H1 (cell line): ENCODE measurements at regions not wholly inside any gene's neighbourhood (a gene's known extent, or its start where the extent isn't known, plus 50 kb on each side); places are given as distances from the start of the nearest gene placed in this dataset.

Experiments used
- CTCF ChIA-PET: fragments of 300-600 bp; sonication (Branson Sonifier 250); formaldehyde crosslinking; loops from one replicate; lab custom pipeline; 2021; ENCODE audit not compliant: partially characterized antibody; lab: Charles Lee
- POLR2A ChIA-PET: fragments of 300-600 bp; sonication (Branson Sonifier 250); formaldehyde crosslinking; loops from one replicate; lab custom pipeline; 2021; ENCODE audit warnings: inconsistent platforms; ENCODE audit not compliant: partially characterized antibody; lab: Charles Lee
- DNase-seq, 2 experiments: peaks; one replicate each; pipeline versions ENCODE4 v3.0.0 to v3.0.0-alpha.2; 2010 to 2022; ENCODE audit warnings: low spot score in 2 of 2, low read depth in 1 of 2, mixed read lengths in 1 of 2
- FAIRE-seq: peaks from 2 replicates; lab custom pipeline; 2011; peaks lifted over from hg19 to GRCh38; lab: Jason Lieb, UNC
- H2AFZ ChIP-seq: 2 replicates; pipeline ENCODE4 v1.8.1; 2012; ENCODE audit warnings: low read length, inconsistent platforms
- H2AK5ac ChIP-seq: 2 replicates; pipeline ENCODE4 v1.6.1; 2013; ENCODE audit warnings: low read depth, low read length
- H2BK120ac ChIP-seq: replicated peaks from 2 replicates; pipeline ENCODE3; 2013; ENCODE audit warnings: low read depth, low read length, inconsistent platforms
- H2BK12ac ChIP-seq: 2 replicates; pipeline ENCODE4 v1.6.1; 2013; ENCODE audit warnings: low read depth, low read length
- H2BK15ac ChIP-seq: 2 replicates; pipeline ENCODE4 v1.6.1; 2013; ENCODE audit warnings: low read length
- H2BK20ac ChIP-seq: 2 replicates; pipeline ENCODE4 v1.6.1; 2013; ENCODE audit warnings: low read length
- H2BK5ac ChIP-seq: 2 replicates; pipeline ENCODE4 v1.6.1; 2013; ENCODE audit warnings: low read depth, low read length
- H3K14ac ChIP-seq: 2 replicates; pipeline ENCODE4 v1.6.1; 2013; ENCODE audit warnings: inconsistent platforms; ENCODE audit not compliant: insufficient read length
- H3K18ac ChIP-seq: 2 replicates; pipeline ENCODE4 v1.6.1; 2013; ENCODE audit warnings: low read length; ENCODE audit errors: extremely low read depth
- H3K23ac ChIP-seq: 2 replicates; pipeline ENCODE4 v1.6.1; 2013; ENCODE audit warnings: inconsistent platforms; ENCODE audit not compliant: insufficient read length
- H3K23me2 ChIP-seq: 2 replicates; pipeline ENCODE4 v1.6.1; 2013; ENCODE audit warnings: low read depth, low read length
- H3K27ac ChIP-seq: 2 replicates; pipeline ENCODE4 v1.6.1; 2011; ENCODE audit warnings: low read depth, low read length, inconsistent platforms
- H3K27me3 ChIP-seq, 4 experiments: replicated peaks in 1 of 4; 1 replicate in 1 of 4; 2 replicates in 3 of 4; pipeline versions ENCODE4 v1.6.1 to v1.8.1; 2011 to 2013; ENCODE audit warnings: low read length in 3 of 4, mild to moderate bottlenecking in 3 of 4, inconsistent platforms in 2 of 4, mixed read lengths in 2 of 4, moderate library complexity in 1 of 4; ENCODE audit not compliant: control insufficient read depth in 3 of 4, insufficient read depth in 3 of 4; ENCODE audit errors: extremely low read depth in 1 of 4
- H3K36me3 ChIP-seq, 4 experiments: 2 replicates each; pipeline versions ENCODE4 v1.6.1 to v1.8.1; 2011 to 2013; ENCODE audit warnings: mild to moderate bottlenecking in 4 of 4, low read length in 3 of 4, moderate library complexity in 2 of 4, control low read depth in 1 of 4, inconsistent platforms in 1 of 4; ENCODE audit not compliant: insufficient read depth in 4 of 4, control insufficient read depth in 2 of 4
- H3K4ac ChIP-seq: replicated peaks from 2 replicates; pipeline ENCODE3; 2013; ENCODE audit warnings: low read length, low read depth, mixed read lengths, inconsistent platforms; ENCODE audit not compliant: insufficient read length
- H3K4me1 ChIP-seq, 4 experiments: replicated peaks in 1 of 4; 1 replicate in 1 of 4; 2 replicates in 3 of 4; pipeline versions ENCODE4 v1.6.1 to v1.8.1; 2011 to 2013; ENCODE audit warnings: low read length in 3 of 4, inconsistent platforms in 2 of 4, mixed read lengths in 1 of 4; ENCODE audit not compliant: insufficient read depth in 4 of 4, control insufficient read depth in 3 of 4
- H3K4me2 ChIP-seq, 2 experiments: 2 replicates each; pipeline versions ENCODE4 v1.6.1 to v1.8.1; 2011 to 2013; ENCODE audit warnings: low read depth in 2 of 2, low read length in 2 of 2, control low read depth in 1 of 2, inconsistent platforms in 1 of 2, mild to moderate bottlenecking in 1 of 2; ENCODE audit not compliant: insufficient read depth in 1 of 2
- H3K4me3 ChIP-seq, 4 experiments: fragments of 200-600, 300-600 bp in 1 of 4; sonication (generic), shearing (Covaris generic), sonication (Bioruptor Twin) in 1 of 4; 2 replicates each; pipeline versions ENCODE4 v1.5.1 to v1.8.1; 2011 to 2016; ENCODE audit warnings: low read length in 4 of 4, low read depth in 3 of 4, control low read depth in 2 of 4, inconsistent platforms in 2 of 4, mild to moderate bottlenecking in 2 of 4, mixed read lengths in 1 of 4, moderate library complexity in 1 of 4; ENCODE audit not compliant: insufficient read depth in 2 of 4; ENCODE audit errors: extremely low read depth in 1 of 4
- H3K56ac ChIP-seq: replicated peaks from 2 replicates; pipeline ENCODE3; 2013; ENCODE audit warnings: low read depth, mild to moderate bottlenecking, mixed read lengths, low read length, inconsistent platforms; ENCODE audit not compliant: insufficient read length
- H3K79me1 ChIP-seq: 2 replicates; pipeline ENCODE4 v1.6.1; 2013; ENCODE audit warnings: low read depth, low read length, control low read depth
- H3K79me2 ChIP-seq, 2 experiments: 2 replicates each; pipeline versions ENCODE4 v1.6.1 to v1.8.1; 2012 to 2013; ENCODE audit warnings: low read length in 2 of 2, mild to moderate bottlenecking in 2 of 2, inconsistent platforms in 1 of 2; ENCODE audit not compliant: insufficient read depth in 2 of 2, control insufficient read depth in 1 of 2
- H3K9ac ChIP-seq, 4 experiments: replicated peaks in 1 of 4; 1 replicate in 1 of 4; 2 replicates in 3 of 4; pipeline versions ENCODE4 v1.6.1 to v1.8.1; 2011 to 2013; ENCODE audit warnings: low read depth in 3 of 4, low read length in 3 of 4, control low read depth in 2 of 4, mild to moderate bottlenecking in 2 of 4, moderate library complexity in 2 of 4, inconsistent platforms in 1 of 4; ENCODE audit errors: extremely low read depth in 1 of 4
- H3K9me3 ChIP-seq, 2 experiments: 2 replicates each; pipeline versions ENCODE4 v1.6.1 to v1.8.1; 2012 to 2013; ENCODE audit warnings: mild to moderate bottlenecking in 2 of 2, moderate library complexity in 2 of 2, control low read depth in 1 of 2, inconsistent platforms in 1 of 2, low read depth in 1 of 2, low read length in 1 of 2, mixed read lengths in 1 of 2; ENCODE audit not compliant: insufficient read depth in 2 of 2
- H4K20me1 ChIP-seq, 2 experiments: replicated peaks in 1 of 2; 2 replicates each; pipeline versions ENCODE3 to v1.8.1; 2011 to 2013; ENCODE audit warnings: inconsistent platforms in 2 of 2, low read length in 2 of 2, mild to moderate bottlenecking in 1 of 2; ENCODE audit not compliant: insufficient read depth in 2 of 2, control insufficient read depth in 1 of 2
- H4K5ac ChIP-seq: 2 replicates; pipeline ENCODE4 v1.6.1; 2013; ENCODE audit warnings: low read length, low read depth, mixed read lengths, inconsistent platforms; ENCODE audit not compliant: insufficient read length
- H4K8ac ChIP-seq: 2 replicates; pipeline ENCODE4 v1.8.0; 2013; ENCODE audit warnings: mild to moderate bottlenecking, moderate library complexity, low read length, inconsistent platforms; ENCODE audit not compliant: insufficient read depth; ENCODE audit errors: extremely low read depth
- H4K91ac ChIP-seq: replicated peaks from 2 replicates; pipeline ENCODE3; 2013; ENCODE audit warnings: low read length, mixed read lengths, inconsistent platforms; ENCODE audit not compliant: insufficient read length
- ATF2 ChIP-seq: IDR thresholded peaks from 2 replicates; pipeline ENCODE4 v1.6.1; 2012; ENCODE audit warnings: low read length, inconsistent platforms
- ATF3 ChIP-seq: IDR thresholded peaks from 2 replicates; pipeline ENCODE4 v1.6.1; 2011; ENCODE audit warnings: low read depth, mild to moderate bottlenecking, low read length; ENCODE audit not compliant: insufficient read depth
- BRCA1 ChIP-seq: IDR thresholded peaks from 2 replicates; pipeline ENCODE4 v1.6.1; 2012; ENCODE audit warnings: low read depth, low read length, improper control_type of control experiment
- EZH2 ChIP-seq: fragments of 200-600 bp; sonication (generic); IDR thresholded peaks from 2 replicates; pipeline ENCODE4 v1.7.1; 2012; ENCODE audit warnings: low read depth, mild to moderate bottlenecking, moderate library complexity, low read length, inconsistent platforms; ENCODE audit not compliant: severe bottlenecking
- FOSL1 ChIP-seq: IDR thresholded peaks from 2 replicates; pipeline ENCODE4 v1.6.1; 2011; ENCODE audit warnings: mild to moderate bottlenecking, low read depth, low read length, moderate library complexity; ENCODE audit not compliant: insufficient read depth
- MAFK ChIP-seq: IDR thresholded peaks from 2 replicates; pipeline ENCODE4 v1.6.1; 2012; ENCODE audit warnings: low read depth, mild to moderate bottlenecking, improper control_type of control experiment, low read length
- MAX ChIP-seq: IDR thresholded peaks from 2 replicates; pipeline ENCODE4 v1.6.1; 2012; ENCODE audit warnings: inconsistent platforms
- RNF2 ChIP-seq: fragments of 200-900, 300-1000 bp; sonication (generic); IDR thresholded peaks from 2 replicates; pipeline ENCODE4 v1.7.1; 2016; ENCODE audit warnings: borderline replicate concordance, low read depth, mild to moderate bottlenecking, antibody characterized with exemption, low read length; ENCODE audit not compliant: poor library complexity, severe bottlenecking; ENCODE audit errors: missing control alignments
- SIX5 ChIP-seq: IDR thresholded peaks from 2 replicates; pipeline ENCODE4 v1.6.1; 2011; ENCODE audit warnings: mild to moderate bottlenecking, low read depth, low read length
- SP1 ChIP-seq: IDR thresholded peaks from 2 replicates; pipeline ENCODE4 v1.6.1; 2011; ENCODE audit warnings: low read depth, low read length
- TCF12 ChIP-seq: IDR thresholded peaks from 2 replicates; pipeline ENCODE4 v1.6.1; 2011; ENCODE audit warnings: low read depth, mild to moderate bottlenecking, low read length
- YY1 ChIP-seq: IDR thresholded peaks from 2 replicates; pipeline ENCODE4 v1.6.1; 2011; ENCODE audit warnings: low read depth, mild to moderate bottlenecking, low read length
- WGBS, 2 experiments: shearing (Covaris generic) in 1 of 2; methylation state at CpG; one replicate each; pipeline versions ENCODE4 v1.1.6 to v1.1.7; 2013 to 2015; ENCODE audit warnings: low lambda C conversion rate in 2 of 2, mixed read lengths in 2 of 2, inconsistent platforms in 1 of 2, low coverage in 1 of 2, missing lambda C conversion rate in 1 of 2; ENCODE audit not compliant: insufficient replicate concordance in 2 of 2, insufficient coverage in 1 of 2, insufficient read length in 1 of 2; ENCODE audit errors: extremely low coverage in 1 of 2, missing lambda C conversion rate in 1 of 2; 5-methylcytosine and 5-hydroxymethylcytosine counted together

- Histone ChIP-seq H3K4me1 (no peaks in the 10 kb centered on the region), H2BK12ac (no peak overlapping the region), H3K79me2 (no peaks in the 10 kb centered on the region), H3K27me3 (no peaks in the 10 kb centered on the region), H3K4me2 (no peak overlapping the region), H2BK15ac (no peak overlapping the region), H3K9me3 (no peaks in the 10 kb centered on the region; a peak in 1 of 4 replicates), H2AFZ (no peak overlapping the region), H3K18ac (no peak overlapping the region), H3K9ac (no peak overlapping the region), H2BK5ac (no peak overlapping the region), H3K14ac (no peak overlapping the region), H3K4me3 (no peak overlapping the region), H3K79me1 (no peaks in the 10 kb centered on the region), H3K36me3 (no peaks in the 10 kb centered on the region), H3K56ac (no peak overlapping the region), H4K8ac (no peak overlapping the region), H2BK20ac (no peak overlapping the region), H3K27ac (no peak overlapping the region), H2AK5ac (no peak overlapping the region), H4K20me1 (no peaks in the 10 kb centered on the region), H4K5ac (no peak overlapping the region), H3K4ac (no peak overlapping the region), H4K91ac (no peak overlapping the region), H3K23ac (no peak overlapping the region), H2BK120ac (no peak overlapping the region), H3K23me2 (no peaks in the 10 kb centered on the region)
- TF ChIP-seq SP1 (no peak), ATF3 (no peak), SIX5 (no peak), BRCA1 (no peak), YY1 (no peak), MAFK (no peak), TCF12 (no peak), MAX (no peak), RNF2 (no peak), FOSL1 (no peak), ATF2 (no peak), EZH2 (no peak)
- CTCF ChIA-PET: interaction anchor here (1.1 kb wide), 1 partner anchor 13 kb away, joined by 5 read pairs; no protein-coding TSS in a partner anchor
- no peak for DNase-seq
- POLR2A ChIA-PET: no interaction called here
- no peak for FAIRE-seq
- 90% methylated on average over 1 of the region's 1 CpG; no CpG with 5 or more reads in 1 of the 2 experiments for whole genome bisulfite sequencing, 2 experiments
These were observed 855.1 kb upstream of the ACVR2A start for GRCh38 chr2:146989741-146990140.
